ENCODE measurements at regions not wholly inside any gene's neighbourhood (a gene's known extent, or its start where the extent isn't known, plus 50 kb on each side); places are given as distances from the start of the nearest gene placed in this dataset.

DNA sequence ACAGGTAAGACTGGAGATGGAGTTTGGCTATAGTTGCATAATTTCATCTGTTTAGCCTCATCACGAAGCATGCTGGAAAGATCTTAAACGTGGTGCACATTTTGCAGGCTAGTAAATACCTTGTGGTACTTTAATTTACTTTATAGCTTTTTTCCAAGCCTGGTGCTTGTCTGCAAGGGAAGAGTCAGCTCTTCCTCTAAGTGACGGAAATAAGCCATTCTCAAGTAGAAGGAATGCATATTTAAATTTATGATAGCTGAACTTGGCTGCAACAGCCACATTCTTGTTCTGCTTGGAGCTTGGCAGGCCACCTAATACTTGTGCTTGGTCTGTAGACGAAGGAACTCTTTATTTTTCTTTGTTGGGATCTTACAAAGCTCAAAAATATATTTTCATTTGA lies 188.0 kb upstream of the PIK3R1 start:
- Histone ChIP-seq H4K20me1 (ENCODE audit: low read depth) (no peaks in the 10 kb centered on the region), H3K9me3 (ENCODE audit: low read depth) (no peaks in the 10 kb centered on the region), H3K36me3 (no peaks in the 10 kb centered on the region), H3K4me3 (no peak overlapping the region), H3K4me2 (no peak overlapping the region), H3F3A (ENCODE audit: low read depth) (no peaks in the 10 kb centered on the region), H3K79me2 (ENCODE audit: low read depth) (no peaks in the 10 kb centered on the region), H3K27me3 (no peaks in the 10 kb centered on the region), H3K27ac (no peak overlapping the region), H2AFZ (replicated peaks) (no peak overlapping the region), H3K4me1 (peaks cover 6% of the 10 kb centered on the region), H3K9ac (no peak overlapping the region)
- Mint-ChIP-seq H3K9me3 (peaks cover 3% of the 10 kb centered on the region), H3K27ac (no peak overlapping the region), H3K36me3 (no peaks in the 10 kb centered on the region), H3K27me3 (ENCODE audit: insufficient read depth, low read depth) (no peaks in the 10 kb centered on the region), H3K4me3 (no peak overlapping the region), H3K4me1 (no peaks in the 10 kb centered on the region)
- DNase-seq (ENCODE audit: low spot score), result no peak
- TF ChIP-seq CTCF (IDR thresholded peaks at IDR 0.05), result no peak
- no peak for TF ChIP-seq EZH2 (IDR thresholded peaks at IDR 0.05)
- TF ChIP-seq EZH2phosphoT487 (IDR thresholded peaks at IDR 0.05), result no peak

DNA sequence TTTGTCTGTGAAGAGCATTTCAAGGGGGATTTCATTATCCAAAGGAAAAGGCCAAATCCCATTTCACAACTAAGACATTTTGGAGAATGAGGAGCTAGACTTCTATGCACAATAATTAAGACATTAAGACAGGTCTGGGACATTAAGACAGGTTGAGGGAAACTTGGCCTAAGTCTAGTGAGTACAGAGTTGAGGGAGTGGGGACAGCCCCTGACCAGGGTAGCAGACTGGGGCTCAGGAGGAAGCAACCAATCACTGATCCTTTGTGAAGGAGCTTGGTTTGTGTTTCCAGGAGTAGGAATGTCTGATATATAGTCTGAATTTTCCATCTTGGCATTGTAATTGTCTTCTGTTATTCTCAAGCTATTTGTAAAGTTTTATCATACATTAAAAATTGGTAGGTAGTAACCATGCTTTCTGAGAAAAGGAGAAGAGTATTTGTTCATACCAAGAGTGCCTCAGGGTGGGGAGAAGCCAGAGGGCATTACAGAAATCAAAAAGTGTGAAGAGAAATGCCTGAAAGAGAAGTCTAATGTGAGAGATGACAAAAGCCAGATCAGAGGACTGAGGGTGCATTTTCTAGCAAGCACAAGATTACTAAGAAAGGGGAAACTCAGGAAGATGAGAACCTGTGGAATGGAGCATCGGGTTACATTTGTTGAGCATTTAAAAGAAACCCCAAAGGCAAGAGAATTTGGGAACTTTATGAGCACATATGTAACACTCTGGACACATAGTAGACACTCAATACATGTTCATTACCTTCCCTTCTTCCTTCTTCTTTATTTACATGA lies 189.3 kb upstream of the PIK3R1 start:
- Mint-ChIP-seq H3K27ac (no peak overlapping the region), H3K4me1 (no peaks in the 10 kb centered on the region), H3K36me3 (no peaks in the 10 kb centered on the region), H3K9me3 (peaks cover 3% of the 10 kb centered on the region), H3K27me3 (ENCODE audit: insufficient read depth, low read depth) (no peaks in the 10 kb centered on the region), H3K4me3 (no peak overlapping the region)
- no peaks in the 10 kb centered on the region for H3F3A ChIP-seq (ENCODE audit: low read depth)
- H2AFZ ChIP-seq (replicated peaks), result no peak overlapping the region
- H3K9ac ChIP-seq, result no peak overlapping the region
- no peaks in the 10 kb centered on the region for H3K9me3 ChIP-seq (ENCODE audit: low read depth)
- H3K4me2 ChIP-seq, result peak overlapping the region; percentile 13
- no peaks in the 10 kb centered on the region for H3K27me3 ChIP-seq
- H3K4me3 ChIP-seq, result no peak overlapping the region
- H3K27ac ChIP-seq, result no peak overlapping the region
- no peaks in the 10 kb centered on the region for H3K79me2 ChIP-seq (ENCODE audit: low read depth)
- TF ChIP-seq EZH2phosphoT487 (IDR thresholded peaks at IDR 0.05), result no peak
- no peak for TF ChIP-seq EZH2 (IDR thresholded peaks at IDR 0.05)
- no peak for TF ChIP-seq CTCF (IDR thresholded peaks at IDR 0.05)
- no peaks in the 10 kb centered on the region for H3K36me3 ChIP-seq
- no peak for DNase-seq (ENCODE audit: low spot score)
- no peaks in the 10 kb centered on the region for H4K20me1 ChIP-seq (ENCODE audit: low read depth)
- H3K4me1 ChIP-seq, result peaks cover 6% of the 10 kb centered on the region

DNA sequence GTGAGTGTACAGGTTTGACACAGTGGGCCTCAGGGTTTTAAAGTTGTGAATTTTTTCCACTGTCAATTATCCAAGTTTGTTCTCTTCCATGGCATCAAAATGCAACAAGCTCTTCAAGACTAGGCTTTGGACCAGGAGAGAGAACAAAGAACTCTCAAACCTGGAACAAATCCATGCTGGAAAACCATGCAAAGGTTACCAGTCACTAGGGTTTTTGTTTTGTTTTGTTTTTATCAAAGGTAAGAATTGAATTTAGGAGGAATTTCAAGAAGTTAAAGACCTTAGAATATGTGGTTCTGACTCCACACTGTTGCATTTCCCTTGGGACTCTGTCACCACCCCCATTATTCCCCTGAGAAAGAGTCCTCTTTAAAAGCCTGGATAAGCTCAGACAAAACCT lies 191.1 kb upstream of the PIK3R1 start:
- no peak overlapping the region for H3K27ac ChIP-seq
- H3K4me3 ChIP-seq, result no peak overlapping the region
- Mint-ChIP-seq H3K9me3 (peaks cover 9% of the 10 kb centered on the region), H3K36me3 (peaks cover 2% of the 10 kb centered on the region), H3K27me3 (ENCODE audit: insufficient read depth, low read depth) (no peaks in the 10 kb centered on the region), H3K4me3 (no peak overlapping the region), H3K4me1 (peaks cover 2% of the 10 kb centered on the region), H3K27ac (no peak overlapping the region)
- H3K4me1 ChIP-seq, result peaks cover 6% of the 10 kb centered on the region
- no peak overlapping the region for H3K4me2 ChIP-seq
- no peaks in the 10 kb centered on the region for H4K20me1 ChIP-seq (ENCODE audit: low read depth)
- no peaks in the 10 kb centered on the region for H3K79me2 ChIP-seq (ENCODE audit: low read depth)
- no peak overlapping the region for H3K9ac ChIP-seq
- H2AFZ ChIP-seq (replicated peaks), result no peak overlapping the region
- no peaks in the 10 kb centered on the region for H3K27me3 ChIP-seq
- no peaks in the 10 kb centered on the region for H3K36me3 ChIP-seq
- DNase-seq (ENCODE audit: low spot score), result no peak
- TF ChIP-seq EZH2 (IDR thresholded peaks at IDR 0.05), result no peak
- no peak for TF ChIP-seq CTCF (IDR thresholded peaks at IDR 0.05)
- TF ChIP-seq EZH2phosphoT487 (IDR thresholded peaks at IDR 0.05), result no peak
- H3F3A ChIP-seq (ENCODE audit: low read depth), result no peaks in the 10 kb centered on the region
- no peaks in the 10 kb centered on the region for H3K9me3 ChIP-seq (ENCODE audit: low read depth)

All from neural progenitor cell (in vitro differentiated cells).